Loucy (cell line): ENCODE measurements at regions not wholly inside any gene's neighbourhood (a gene's known extent, or its start where the extent isn't known, plus 50 kb on each side); places are given as distances from the start of the nearest gene placed in this dataset.

Source experiments
- EZH2phosphoT487 ChIP-seq: fragments of 200-600 bp; IDR thresholded peaks from 2 replicates; pipeline ENCODE4 v1.6.1; 2018; ENCODE audit warnings: antibody characterized with exemption, mild to moderate bottlenecking, moderate library complexity, borderline replicate concordance
- TF ChIP-seq, protein P1 (sequence below): fragments of 200-600 bp; sonication (generic); conservative IDR thresholded peaks from 2 replicates; pipeline ENCODE4 v1.5.1; 2014; ENCODE audit warnings: mild to moderate bottlenecking, antibody characterized with exemption, low read length

GRCh38 chr5:147081311-147081764 is 153.5 kb upstream of the STK32A start:
- TF ChIP-seq, protein P1, sequence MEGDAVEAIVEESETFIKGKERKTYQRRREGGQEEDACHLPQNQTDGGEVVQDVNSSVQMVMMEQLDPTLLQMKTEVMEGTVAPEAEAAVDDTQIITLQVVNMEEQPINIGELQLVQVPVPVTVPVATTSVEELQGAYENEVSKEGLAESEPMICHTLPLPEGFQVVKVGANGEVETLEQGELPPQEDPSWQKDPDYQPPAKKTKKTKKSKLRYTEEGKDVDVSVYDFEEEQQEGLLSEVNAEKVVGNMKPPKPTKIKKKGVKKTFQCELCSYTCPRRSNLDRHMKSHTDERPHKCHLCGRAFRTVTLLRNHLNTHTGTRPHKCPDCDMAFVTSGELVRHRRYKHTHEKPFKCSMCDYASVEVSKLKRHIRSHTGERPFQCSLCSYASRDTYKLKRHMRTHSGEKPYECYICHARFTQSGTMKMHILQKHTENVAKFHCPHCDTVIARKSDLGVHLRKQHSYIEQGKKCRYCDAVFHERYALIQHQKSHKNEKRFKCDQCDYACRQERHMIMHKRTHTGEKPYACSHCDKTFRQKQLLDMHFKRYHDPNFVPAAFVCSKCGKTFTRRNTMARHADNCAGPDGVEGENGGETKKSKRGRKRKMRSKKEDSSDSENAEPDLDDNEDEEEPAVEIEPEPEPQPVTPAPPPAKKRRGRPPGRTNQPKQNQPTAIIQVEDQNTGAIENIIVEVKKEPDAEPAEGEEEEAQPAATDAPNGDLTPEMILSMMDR: no peak
- TF ChIP-seq EZH2phosphoT487: no peak
